ENCODE measurements at regions not wholly inside any gene's neighbourhood (a gene's known extent, or its start where the extent isn't known, plus 50 kb on each side); places are given as distances from the start of the nearest gene placed in this dataset.

- Histone ChIP-seq H3K4me3 (no peak overlapping the region), H3K4me1 (replicated peaks) (no peaks in the 10 kb centered on the region), H3K9me3 (no peaks in the 10 kb centered on the region), H3K27me3 (replicated peaks; ENCODE audit: insufficient read depth) (no peaks in the 10 kb centered on the region), H3K36me3 (no peaks in the 10 kb centered on the region), H3K27ac (no peak overlapping the region)
- 80% methylated on average over 7 of the region's 7 CpGs for WGBS
- no peak for DNase-seq (ENCODE audit: low spot score)
- TF ChIP-seq POLR2A (IDR thresholded peaks at IDR 0.05) (no peak), CTCF (IDR thresholded peaks at IDR 0.05) (no peak), POLR2AphosphoS5 (IDR thresholded peaks at IDR 0.05) (no peak)
- intact Hi-C loops (cut with DNase I): no loop called here
These were observed 52.9 kb upstream of the CITED4 start for GRCh38 chr1:40914927-40915569.

GRCh38 chr1:40915581-40915980 is 53.4 kb upstream of the CITED4 start:
- TF ChIP-seq POLR2A (IDR thresholded peaks at IDR 0.05): no peak
- TF ChIP-seq POLR2AphosphoS5 (IDR thresholded peaks at IDR 0.05): no peak
- TF ChIP-seq CTCF (IDR thresholded peaks at IDR 0.05): no peak
- Histone ChIP-seq H3K27me3 (replicated peaks; ENCODE audit: insufficient read depth) (no peaks in the 10 kb centered on the region), H3K27ac (no peak overlapping the region), H3K4me3 (no peak overlapping the region), H3K36me3 (no peaks in the 10 kb centered on the region), H3K4me1 (replicated peaks) (no peaks in the 10 kb centered on the region), H3K9me3 (no peaks in the 10 kb centered on the region)
- intact Hi-C loops (cut with DNase I): no loop called here
- 83% methylated on average over 10 of the region's 10 CpGs for WGBS
- DNase-seq (ENCODE audit: low spot score): no peak

- 74% methylated on average over 6 of the region's 6 CpGs for WGBS
- DNase-seq (ENCODE audit: low spot score): no peak
- intact Hi-C loops (cut with DNase I): no loop called here
- H3K27ac ChIP-seq: no peak overlapping the region
- H3K36me3 ChIP-seq: no peaks in the 10 kb centered on the region
- no peaks in the 10 kb centered on the region for H3K4me1 ChIP-seq (replicated peaks)
- no peaks in the 10 kb centered on the region for H3K9me3 ChIP-seq
- H3K27me3 ChIP-seq (replicated peaks; ENCODE audit: insufficient read depth): no peaks in the 10 kb centered on the region
- H3K4me3 ChIP-seq: no peak overlapping the region
- TF ChIP-seq POLR2A (IDR thresholded peaks at IDR 0.05) (no peak), CTCF (IDR thresholded peaks at IDR 0.05) (no peak), POLR2AphosphoS5 (IDR thresholded peaks at IDR 0.05) (no peak)
These were observed 56.0 kb upstream of the CITED4 start for GRCh38 chr1:40917995-40918711.

- DNase-seq (ENCODE audit: low spot score): peak; percentile 57
- no peak overlapping the region for H3K4me3 ChIP-seq
- H3K9me3 ChIP-seq: no peaks in the 10 kb centered on the region
- H3K27me3 ChIP-seq (replicated peaks; ENCODE audit: insufficient read depth): no peaks in the 10 kb centered on the region
- WGBS: 50% methylated on average over 12 of the region's 12 CpGs
- H3K36me3 ChIP-seq: no peaks in the 10 kb centered on the region
- no peaks in the 10 kb centered on the region for H3K4me1 ChIP-seq (replicated peaks)
- TF ChIP-seq POLR2AphosphoS5 (IDR thresholded peaks at IDR 0.05) (peak; percentile 13), CTCF (IDR thresholded peaks at IDR 0.05) (no peak)
- intact Hi-C loops (cut with DNase I): no loop called here
- H3K27ac ChIP-seq: peak overlapping the region in 1 of 2 donors; percentile 27
These were observed 57.4 kb upstream of the CITED4 start for GRCh38 chr1:40919475-40920011.
